CD4-positive, alpha-beta T cell treated with Interleukin-10 for 1 hour (primary cell): ENCODE measurements at regions not wholly inside any gene's neighbourhood (a gene's known extent, or its start where the extent isn't known, plus 50 kb on each side); places are given as distances from the start of the nearest gene placed in this dataset.
"Not testable (repeated sequence)": the region's sequence is repeated elsewhere in the genome, so short reads cannot be mapped to it uniquely, and the experiment has no call there.

Experiments used
- DNase-seq: peaks from one replicate; pipeline ENCODE4 v3.0.0-alpha.2; 2020

GRCh38 chr3:137121704-137122314, 164.0 kb downstream of the IL20RB start:
- DNase-seq: peak; percentile 2

DNA sequence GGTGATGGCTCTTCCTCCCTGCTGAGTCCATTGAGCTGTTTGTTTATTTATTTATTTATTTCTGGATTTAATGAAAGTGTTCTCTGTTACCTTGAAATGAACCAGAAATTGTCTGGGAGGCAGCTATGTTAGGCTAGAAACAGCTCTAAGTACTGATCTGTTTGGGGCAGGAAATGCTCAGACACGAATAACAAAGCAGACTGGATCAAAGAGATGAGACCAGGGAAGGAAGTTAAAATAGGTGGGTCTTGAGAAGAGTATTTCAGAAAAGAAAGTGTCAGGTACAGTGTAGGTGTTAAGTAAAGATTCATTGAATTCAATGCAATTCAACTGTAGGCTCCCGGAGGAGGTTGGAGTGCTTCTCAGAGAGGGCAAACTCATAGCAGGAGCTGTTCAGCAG, 173.3 kb downstream of the IL20RB start:
- DNase-seq: no peak

- DNase-seq: no peak
Observed at GRCh38 chr3:137134431-137134830, 176.6 kb downstream of the IL20RB start.

DNA sequence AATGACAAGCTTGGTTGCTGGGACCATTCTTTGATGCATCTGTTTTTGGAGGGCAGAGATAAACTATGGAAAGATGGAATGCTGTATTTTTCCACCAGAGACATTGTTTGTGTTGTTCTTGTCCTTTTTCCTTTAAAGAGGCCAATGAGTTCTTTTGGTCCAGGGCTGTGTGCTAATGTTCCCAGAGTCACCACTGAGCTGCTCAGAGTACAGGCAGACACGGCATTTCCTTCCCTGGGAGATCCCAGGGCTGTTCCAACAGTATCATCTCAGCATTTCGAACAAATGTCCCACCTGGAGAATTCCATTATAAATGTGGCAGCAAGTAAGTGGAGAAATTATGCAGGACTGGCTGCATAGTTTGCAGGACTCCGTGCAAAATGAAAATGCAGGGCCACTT, 190.6 kb downstream of the IL20RB start:
- no peak for DNase-seq

DNA sequence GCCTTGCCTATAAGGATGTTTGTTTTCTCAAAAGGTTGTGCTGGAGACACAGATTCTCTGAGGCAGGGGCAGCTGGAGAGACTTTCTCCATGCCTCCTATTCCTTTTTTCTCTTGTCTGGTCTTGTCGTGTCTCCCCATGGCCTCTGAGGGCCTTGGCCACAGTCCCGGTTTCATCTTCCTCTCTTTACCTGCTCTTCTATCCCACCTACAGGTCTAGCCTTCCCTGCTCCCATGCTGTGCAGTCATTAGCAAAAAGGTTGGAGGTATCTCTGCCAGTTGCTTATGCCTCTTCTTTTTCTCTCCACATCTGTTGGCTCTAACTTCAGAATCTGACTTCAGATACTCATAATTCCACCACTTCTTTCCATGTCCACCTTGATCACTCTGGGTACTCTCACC, 191.1 kb downstream of the IL20RB start:
- DNase-seq: no peak

DNA sequence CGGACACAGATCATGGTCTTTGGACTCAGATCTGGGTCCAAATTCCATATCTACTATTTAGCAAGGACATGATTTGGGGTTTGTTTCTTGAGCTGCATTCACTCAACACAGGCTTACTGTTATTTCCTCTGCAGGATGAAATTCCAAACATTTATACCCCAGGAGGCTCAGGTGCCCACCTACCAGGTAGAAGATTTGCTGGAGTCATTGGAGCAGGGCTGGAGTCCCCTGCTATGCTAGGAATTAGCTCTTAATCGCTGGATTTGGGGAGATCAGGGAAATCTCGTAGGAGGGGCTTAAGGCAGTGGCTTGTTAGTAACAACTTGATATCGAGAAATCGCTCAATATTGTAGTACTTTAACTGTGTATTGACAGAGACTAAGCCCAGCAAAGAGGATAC, 193.0 kb downstream of the IL20RB start:
- no peak for DNase-seq

DNA sequence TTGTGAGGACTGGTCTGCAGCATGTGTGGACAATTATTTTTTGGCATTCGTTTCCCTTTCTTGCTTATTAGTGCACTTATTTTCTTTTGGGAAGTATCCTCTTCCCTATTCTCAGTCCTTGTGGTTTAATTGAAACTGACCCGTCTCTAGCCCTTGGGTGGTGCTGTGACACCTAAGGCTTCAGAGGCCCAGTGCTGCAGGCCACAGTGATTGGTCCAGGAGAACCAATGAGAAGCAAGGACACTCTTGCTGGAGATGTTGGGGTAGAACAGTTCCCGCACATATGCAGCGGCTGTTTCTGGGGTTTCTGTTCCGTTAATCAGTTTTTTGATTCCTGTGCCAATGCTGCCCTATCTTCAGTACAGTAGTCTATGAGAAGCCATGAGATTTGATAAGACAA, 195.3 kb downstream of the IL20RB start:
- not testable (repeated sequence) for DNase-seq

DNA sequence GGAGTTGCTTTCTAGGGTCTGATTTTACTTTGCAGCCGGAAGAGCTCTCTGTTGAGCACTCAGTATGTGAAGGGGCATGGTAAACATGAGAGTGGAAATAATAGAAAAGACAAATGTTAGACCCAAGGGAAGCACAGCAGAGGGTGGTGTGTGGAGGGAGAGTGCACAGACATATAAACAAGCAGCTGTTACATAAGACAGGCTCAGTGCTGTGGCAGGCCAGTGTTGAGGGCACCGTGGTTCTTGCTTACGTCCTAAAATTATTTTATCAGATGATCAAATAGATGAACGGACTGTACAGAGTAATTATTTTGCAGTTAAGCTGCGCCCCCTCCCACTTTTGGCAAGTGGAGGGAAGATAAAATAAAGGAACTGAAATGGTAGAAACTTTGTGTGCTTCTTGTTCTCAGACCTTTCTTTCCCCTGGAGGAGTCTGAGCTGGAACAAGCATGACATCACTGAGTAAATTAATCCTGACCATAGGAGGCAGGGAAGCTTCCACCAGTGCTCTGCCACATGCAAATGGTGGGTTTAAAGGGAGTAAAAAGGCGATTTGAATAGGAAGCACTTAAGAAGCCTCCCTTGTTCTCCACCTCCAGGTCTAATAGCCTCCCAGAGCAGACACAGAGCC, 205.6 kb downstream of the IL20RB start:
- DNase-seq: no peak

DNA sequence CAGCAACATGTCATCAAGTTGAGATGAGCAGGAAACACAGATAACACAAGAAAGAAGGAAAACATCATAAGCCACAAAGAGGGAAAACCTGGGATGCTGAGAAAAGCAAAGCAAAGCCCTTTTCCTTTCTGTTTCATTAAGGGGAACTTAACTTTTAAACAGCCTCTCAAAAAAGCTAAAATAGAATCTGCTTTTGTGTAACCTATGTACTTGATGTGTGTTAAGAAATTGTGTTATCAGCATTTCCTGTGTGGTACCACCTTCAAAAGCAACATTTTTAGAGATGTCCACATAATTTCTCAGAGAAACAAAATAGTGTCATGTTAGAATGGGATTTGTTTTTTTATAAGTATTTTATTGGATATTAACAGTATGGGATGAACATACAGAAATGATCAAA, 206.2 kb downstream of the IL20RB start:
- DNase-seq: no peak

DNA sequence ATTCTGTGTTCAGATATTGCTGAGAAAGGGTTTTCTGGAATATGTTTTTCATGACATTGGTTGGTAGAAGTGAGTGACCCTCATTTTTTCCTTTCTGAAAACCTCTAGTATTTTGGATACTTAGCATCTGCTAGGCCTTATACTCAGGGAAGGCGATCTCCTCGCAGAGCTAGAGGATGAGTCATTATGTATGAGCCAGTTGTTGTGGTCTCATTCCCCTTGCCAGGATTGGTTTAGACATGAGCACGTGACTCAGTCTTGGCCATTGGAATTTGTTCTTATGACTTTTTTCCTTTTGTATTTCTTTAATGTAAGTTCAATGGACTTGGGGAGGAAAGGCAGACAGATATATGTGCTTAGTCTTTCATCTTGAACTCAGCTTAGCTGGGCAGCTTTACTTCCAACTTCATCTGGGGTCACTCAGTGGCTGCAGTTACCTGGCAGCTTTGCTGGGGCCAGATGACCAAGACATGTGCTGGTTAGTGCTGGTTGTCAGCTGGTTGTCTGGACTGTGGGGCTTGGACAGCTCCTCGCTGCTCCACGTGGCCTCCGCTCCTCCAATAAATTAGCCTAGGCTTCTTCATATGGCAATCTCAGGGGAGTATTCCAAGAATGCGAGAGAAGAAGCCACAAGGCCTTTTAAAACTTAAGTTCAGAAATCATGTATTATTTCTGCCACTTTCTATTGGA, 207.5 kb downstream of the IL20RB start:
- no peak for DNase-seq

GRCh38 chr3:137171834-137172603, 214.2 kb downstream of the IL20RB start:
- DNase-seq: no peak

- no peak for DNase-seq
Observed at GRCh38 chr3:137172728-137173127, 214.9 kb downstream of the IL20RB start.

DNA sequence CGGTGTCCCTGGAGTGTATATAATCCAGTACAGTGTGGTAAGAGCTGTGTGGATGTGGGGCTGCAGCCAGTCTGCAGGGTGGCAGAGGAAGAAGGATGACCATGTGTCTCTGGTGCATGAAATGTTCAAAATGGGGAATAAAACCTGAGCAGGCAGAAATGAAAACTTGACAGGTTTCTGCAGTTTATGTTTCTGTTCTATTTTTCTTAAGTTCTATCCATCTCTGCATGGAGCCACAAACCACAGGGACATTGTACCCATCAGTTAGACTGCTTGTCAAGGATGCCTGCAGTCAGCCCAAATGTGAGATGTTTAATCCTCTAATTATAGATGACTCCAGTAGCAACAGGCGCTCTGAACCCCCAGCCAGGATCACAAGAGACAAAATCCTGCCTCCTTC, 216.7 kb downstream of the IL20RB start:
- DNase-seq: no peak

- DNase-seq: no peak
Observed at GRCh38 chr3:137180220-137180619, 222.4 kb downstream of the IL20RB start.

DNA sequence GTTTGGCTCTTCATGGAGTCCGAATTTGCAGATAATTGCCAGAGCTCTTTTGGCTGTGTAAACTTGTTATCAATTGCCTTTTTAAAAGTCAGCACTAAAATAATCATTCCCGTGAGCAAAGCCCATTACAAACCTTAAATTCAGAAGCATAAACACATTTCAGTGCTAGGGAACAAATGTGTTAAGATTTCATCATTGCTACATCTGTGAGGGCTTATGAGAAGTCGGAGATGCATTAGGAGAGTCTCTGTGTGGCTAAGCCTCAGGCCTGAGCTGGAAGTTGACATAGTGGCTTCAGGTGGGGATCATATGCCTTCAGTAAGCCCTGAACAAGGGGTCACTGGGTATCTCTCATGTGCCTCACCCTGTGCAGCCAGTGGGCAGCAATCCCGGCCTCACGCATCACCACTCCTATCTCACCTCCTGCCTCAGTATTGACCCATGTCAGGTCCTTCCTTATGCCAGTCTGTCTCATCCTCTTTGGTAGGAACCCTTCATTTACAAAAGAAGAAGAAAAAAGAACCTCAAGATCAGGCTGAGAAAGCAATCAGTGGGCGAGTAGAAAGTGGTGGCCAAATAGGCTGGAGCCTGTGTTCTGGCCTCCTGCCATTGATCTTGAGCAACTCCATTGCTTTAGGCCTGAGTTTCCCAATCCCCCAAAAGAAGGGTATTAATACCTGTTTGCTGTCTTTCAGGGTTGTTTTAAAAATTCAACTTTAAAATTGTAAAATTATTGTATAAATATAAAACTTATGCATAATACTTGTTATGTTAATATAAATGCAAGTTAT, 233.5 kb downstream of the IL20RB start:
- DNase-seq: no peak

DNA sequence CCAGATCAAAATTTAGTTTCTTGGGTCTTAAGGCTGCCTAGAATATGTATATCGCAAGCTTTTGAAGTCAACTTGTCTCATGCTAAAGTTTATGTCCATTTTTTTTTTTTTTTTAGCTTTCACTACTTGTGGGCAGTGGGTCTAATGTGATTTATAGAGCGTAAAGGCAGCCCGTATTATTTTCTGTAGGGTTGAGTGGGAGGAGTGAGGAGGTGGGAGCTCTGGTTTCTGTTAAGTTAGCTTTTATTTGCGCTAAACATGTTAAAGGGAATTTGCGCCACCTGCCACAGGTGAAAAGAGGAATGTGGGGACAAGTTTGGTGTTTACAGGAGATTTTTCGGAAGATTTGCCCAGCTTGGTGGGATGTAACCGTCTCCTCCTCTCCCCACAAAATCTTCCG, 234.2 kb downstream of the IL20RB start:
- no peak for DNase-seq

GRCh38 chr3:137194301-137194700, 236.5 kb downstream of the IL20RB start:
- DNase-seq: no peak

GRCh38 chr3:137198374-137198773, 240.6 kb downstream of the IL20RB start:
- DNase-seq: not testable (repeated sequence)

DNA sequence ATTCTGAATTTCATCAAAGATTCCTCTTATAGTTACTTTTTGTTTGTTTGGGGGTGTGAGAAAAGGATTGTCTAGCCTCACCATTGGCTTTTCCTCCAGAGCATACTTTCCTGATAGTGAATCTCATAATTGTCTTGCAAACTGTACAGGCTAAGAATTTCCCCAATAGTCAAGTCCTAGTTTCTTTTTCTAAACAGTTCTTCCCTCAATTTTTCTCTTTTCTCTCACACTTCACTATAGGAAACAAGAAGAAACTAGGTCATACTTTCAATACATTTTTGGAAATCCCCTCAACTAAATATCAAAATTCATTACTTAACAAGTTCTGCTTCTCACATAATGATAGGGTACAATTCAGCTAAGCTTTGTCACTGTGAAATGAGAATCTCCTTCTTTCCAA, 241.9 kb downstream of the IL20RB start:
- DNase-seq: no peak

DNA sequence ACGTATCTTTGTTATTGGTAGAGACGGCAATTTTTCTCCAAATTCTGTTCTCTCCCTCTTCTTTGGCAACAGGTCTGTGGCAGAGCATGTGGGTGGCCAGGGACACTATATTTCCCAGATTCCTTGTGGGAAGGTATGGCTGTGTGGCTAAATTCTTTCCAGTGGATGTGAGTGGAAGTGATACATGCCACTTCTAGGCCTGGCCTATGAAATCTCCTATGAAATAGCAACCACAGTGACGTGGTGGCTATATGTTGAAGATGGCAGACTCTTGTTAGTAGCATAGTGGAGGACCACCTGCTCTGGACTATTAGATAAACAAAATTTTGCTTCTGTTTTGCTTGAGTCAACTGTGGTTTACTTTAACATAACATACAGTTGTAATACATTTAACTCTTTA, 243.3 kb downstream of the IL20RB start:
- no peak for DNase-seq

GRCh38 chr3:137202941-137203340, 245.2 kb downstream of the IL20RB start:
- no peak for DNase-seq

- no peak for DNase-seq
Observed at GRCh38 chr3:137204409-137204808, 246.6 kb downstream of the IL20RB start.
